Mesendoderm (in vitro differentiated cells): ENCODE measurements at regions not wholly inside any gene's neighbourhood (a gene's known extent, or its start where the extent isn't known, plus 50 kb on each side); places are given as distances from the start of the nearest gene placed in this dataset.

Experiments used
- DNase-seq: peaks from one replicate; pipeline ENCODE4 v3.0.0; 2013
- H2AK5ac ChIP-seq: 2 replicates; pipeline ENCODE4 v1.6.1; 2013; ENCODE audit warnings: low read length, inconsistent platforms
- H2BK120ac ChIP-seq: 2 replicates; pipeline ENCODE4 v1.6.1; 2013; ENCODE audit warnings: low read depth, mild to moderate bottlenecking, low read length, moderate library complexity, mixed read lengths
- H2BK15ac ChIP-seq: replicated peaks from 2 replicates; pipeline ENCODE4 v1.6.1; 2013; ENCODE audit warnings: low read depth, mild to moderate bottlenecking, moderate library complexity
- H2BK5ac ChIP-seq: 2 replicates; pipeline ENCODE4 v1.6.1; 2013; ENCODE audit warnings: low read length, inconsistent platforms
- H3K18ac ChIP-seq: 2 replicates; pipeline ENCODE4 v1.6.1; 2013; ENCODE audit warnings: mild to moderate bottlenecking, low read length, mixed read lengths
- H3K23ac ChIP-seq: one replicate; pipeline ENCODE4 v1.6.1; 2013; ENCODE audit warnings: low read length
- H3K27ac ChIP-seq: 2 replicates; pipeline ENCODE4 v1.5.1; 2013; ENCODE audit warnings: low read depth, mild to moderate bottlenecking, inconsistent platforms, low read length, moderate library complexity
- H3K27me3 ChIP-seq: 2 replicates; pipeline ENCODE4 v1.6.1; 2013; ENCODE audit warnings: low read length, control low read depth, mild to moderate bottlenecking, inconsistent platforms; ENCODE audit not compliant: insufficient read depth, poor library complexity
- H3K36me3 ChIP-seq: 2 replicates; pipeline ENCODE4 v1.6.1; 2013; ENCODE audit warnings: low read length, inconsistent platforms; ENCODE audit not compliant: control insufficient read depth, insufficient read depth
- H3K4ac ChIP-seq: one replicate; pipeline ENCODE4 v1.6.1; 2013; ENCODE audit warnings: low read depth, mild to moderate bottlenecking, low read length, moderate library complexity
- H3K4me1 ChIP-seq: 2 replicates; pipeline ENCODE4 v1.6.1; 2013; ENCODE audit warnings: low read depth, low read length, inconsistent platforms; ENCODE audit not compliant: control insufficient read depth
- H3K4me2 ChIP-seq: 2 replicates; pipeline ENCODE4 v1.6.1; 2013; ENCODE audit warnings: low read length
- H3K4me3 ChIP-seq: 2 replicates; pipeline ENCODE4 v1.5.1; 2013; ENCODE audit warnings: mild to moderate bottlenecking, low read length
- H3K56ac ChIP-seq: one replicate; pipeline ENCODE4 v1.6.1; 2013; ENCODE audit warnings: low read length
- H3K79me1 ChIP-seq: 2 replicates; pipeline ENCODE4 v1.6.1; 2013; ENCODE audit warnings: low read length, inconsistent platforms
- H3K79me2 ChIP-seq: 2 replicates; pipeline ENCODE4 v1.6.1; 2013; ENCODE audit warnings: mild to moderate bottlenecking, low read length; ENCODE audit not compliant: control insufficient read depth, insufficient read depth
- H3K9ac ChIP-seq: 2 replicates; pipeline ENCODE4 v1.6.1; 2013; ENCODE audit warnings: low read length, inconsistent platforms
- H4K5ac ChIP-seq: one replicate; pipeline ENCODE4 v1.6.1; 2013; ENCODE audit warnings: low read length
- H4K8ac ChIP-seq: one replicate; pipeline ENCODE4 v1.6.1; 2013; ENCODE audit warnings: low read depth, mild to moderate bottlenecking, control low read depth, low read length, moderate library complexity
- WGBS: extraction: QIAGEN DNeasy Blood & Tissue Kit; methylation state at CpG from one replicate; pipeline ENCODE4 v1.1.7; 2013; ENCODE audit warnings: low lambda C conversion rate, missing lambda C conversion rate; ENCODE audit not compliant: insufficient coverage; ENCODE audit errors: extremely low coverage; 5-methylcytosine and 5-hydroxymethylcytosine counted together

- H3K4me1 ChIP-seq = no peaks in the 10 kb centered on the region
- no peak overlapping the region for H3K56ac ChIP-seq
- H3K79me2 ChIP-seq = no peaks in the 10 kb centered on the region
- no peak overlapping the region for H3K9ac ChIP-seq
- H3K79me1 ChIP-seq = no peaks in the 10 kb centered on the region
- H3K18ac ChIP-seq = no peak overlapping the region
- H2AK5ac ChIP-seq = no peak overlapping the region
- WGBS = no CpG with 5 or more reads among the region's 1 CpG
- no peaks in the 10 kb centered on the region for H3K27me3 ChIP-seq
- H4K8ac ChIP-seq = no peak overlapping the region
- H3K4me3 ChIP-seq = no peak overlapping the region
- H2BK5ac ChIP-seq = no peak overlapping the region
- H2BK15ac ChIP-seq = no peak overlapping the region
- no peak overlapping the region for H3K4me2 ChIP-seq
- no peak overlapping the region for H3K27ac ChIP-seq
- no peak overlapping the region for H3K23ac ChIP-seq
- no peak overlapping the region for H2BK120ac ChIP-seq
- no peak overlapping the region for H4K5ac ChIP-seq
- no peaks in the 10 kb centered on the region for H3K36me3 ChIP-seq
- no peak overlapping the region for H3K4ac ChIP-seq
- no peak for DNase-seq
Observed at GRCh38 chr2:172288603-172289002, 138.8 kb upstream of the ITGA6 start.

GRCh38 chr2:172293952-172294351 lies 133.4 kb upstream of the ITGA6 start:
- H3K56ac ChIP-seq = no peak overlapping the region
- H3K27ac ChIP-seq = no peak overlapping the region
- no peak overlapping the region for H3K4me3 ChIP-seq
- DNase-seq = no peak
- no peak overlapping the region for H4K5ac ChIP-seq
- no peak overlapping the region for H2BK5ac ChIP-seq
- no peaks in the 10 kb centered on the region for H3K79me1 ChIP-seq
- H4K8ac ChIP-seq = no peak overlapping the region
- H3K79me2 ChIP-seq = no peaks in the 10 kb centered on the region
- no peaks in the 10 kb centered on the region for H3K36me3 ChIP-seq
- H3K23ac ChIP-seq = no peak overlapping the region
- no peaks in the 10 kb centered on the region for H3K4me1 ChIP-seq
- no peak overlapping the region for H2BK15ac ChIP-seq
- WGBS = no CpG with 5 or more reads among the region's 6 CpGs
- no peak overlapping the region for H3K4ac ChIP-seq
- H2AK5ac ChIP-seq = no peak overlapping the region
- no peak overlapping the region for H2BK120ac ChIP-seq
- H3K27me3 ChIP-seq = no peaks in the 10 kb centered on the region
- no peak overlapping the region for H3K4me2 ChIP-seq
- no peak overlapping the region for H3K18ac ChIP-seq
- H3K9ac ChIP-seq = no peak overlapping the region

GRCh38 chr2:172294983-172295382 lies 132.4 kb upstream of the ITGA6 start:
- Histone ChIP-seq H3K27ac (no peak overlapping the region), H3K9ac (no peak overlapping the region), H3K4me1 (no peaks in the 10 kb centered on the region), H3K23ac (no peak overlapping the region), H3K4me2 (no peak overlapping the region), H2BK5ac (no peak overlapping the region), H2AK5ac (no peak overlapping the region), H4K5ac (no peak overlapping the region), H3K79me2 (no peaks in the 10 kb centered on the region), H3K18ac (no peak overlapping the region), H3K4me3 (no peak overlapping the region), H4K8ac (no peak overlapping the region), H3K4ac (no peak overlapping the region), H3K56ac (no peak overlapping the region), H3K27me3 (no peaks in the 10 kb centered on the region), H2BK120ac (no peak overlapping the region), H3K36me3 (no peaks in the 10 kb centered on the region), H2BK15ac (no peak overlapping the region), H3K79me1 (no peaks in the 10 kb centered on the region)
- no peak for DNase-seq
- no CpG with 5 or more reads among the region's 1 CpG for WGBS

- Histone ChIP-seq H3K18ac (no peak overlapping the region), H4K5ac (no peak overlapping the region), H2AK5ac (no peak overlapping the region), H4K8ac (no peak overlapping the region), H3K79me2 (no peaks in the 10 kb centered on the region), H3K56ac (no peak overlapping the region), H2BK120ac (no peak overlapping the region), H3K27ac (no peak overlapping the region), H3K79me1 (no peaks in the 10 kb centered on the region), H3K9ac (no peak overlapping the region), H2BK5ac (no peak overlapping the region), H3K4me1 (no peaks in the 10 kb centered on the region), H3K4me3 (no peak overlapping the region), H3K36me3 (no peaks in the 10 kb centered on the region), H2BK15ac (no peak overlapping the region), H3K27me3 (no peaks in the 10 kb centered on the region), H3K4me2 (no peak overlapping the region), H3K23ac (no peak overlapping the region), H3K4ac (no peak overlapping the region)
- no peak for DNase-seq
- no CpG with 5 or more reads among the region's 4 CpGs for WGBS
Observed at GRCh38 chr2:172295677-172296076, 131.7 kb upstream of the ITGA6 start.

GRCh38 chr2:172296267-172297046 lies 130.9 kb upstream of the ITGA6 start:
- no peaks in the 10 kb centered on the region for H3K36me3 ChIP-seq
- no CpG with 5 or more reads among the region's 6 CpGs for WGBS
- H3K27ac ChIP-seq = no peak overlapping the region

GRCh38 chr2:172297531-172297930 lies 129.9 kb upstream of the ITGA6 start:
- no peak overlapping the region for H4K8ac ChIP-seq
- H3K18ac ChIP-seq = no peak overlapping the region
- no peak overlapping the region for H3K4me3 ChIP-seq
- no peak overlapping the region for H3K27ac ChIP-seq
- H3K4me2 ChIP-seq = no peak overlapping the region
- no peaks in the 10 kb centered on the region for H3K79me2 ChIP-seq
- no peak overlapping the region for H3K56ac ChIP-seq
- no peak overlapping the region for H3K4ac ChIP-seq
- no peaks in the 10 kb centered on the region for H3K79me1 ChIP-seq
- H2BK15ac ChIP-seq = no peak overlapping the region
- no CpG with 5 or more reads among the region's 3 CpGs for WGBS
- no peaks in the 10 kb centered on the region for H3K27me3 ChIP-seq
- no peak overlapping the region for H2BK5ac ChIP-seq
- no peaks in the 10 kb centered on the region for H3K36me3 ChIP-seq
- no peak overlapping the region for H2BK120ac ChIP-seq
- no peaks in the 10 kb centered on the region for H3K4me1 ChIP-seq
- no peak overlapping the region for H3K9ac ChIP-seq
- no peak overlapping the region for H2AK5ac ChIP-seq
- DNase-seq = no peak
- no peak overlapping the region for H4K5ac ChIP-seq
- no peak overlapping the region for H3K23ac ChIP-seq

More at GRCh38 chr2:172296267-172297046, 130.9 kb upstream of the ITGA6 start:
- Histone ChIP-seq H2BK120ac (no peak overlapping the region), H3K9ac (no peak overlapping the region), H3K79me1 (no peaks in the 10 kb centered on the region), H2BK5ac (no peak overlapping the region), H2BK15ac (no peak overlapping the region), H3K23ac (no peak overlapping the region), H4K8ac (no peak overlapping the region), H3K56ac (no peak overlapping the region), H4K5ac (no peak overlapping the region), H3K4me2 (no peak overlapping the region), H2AK5ac (no peak overlapping the region), H3K79me2 (no peaks in the 10 kb centered on the region), H3K18ac (no peak overlapping the region), H3K4me3 (no peak overlapping the region), H3K4me1 (no peaks in the 10 kb centered on the region), H3K4ac (no peak overlapping the region), H3K27me3 (no peaks in the 10 kb centered on the region)
- no peak for DNase-seq
